K562 (cell line): ENCODE measurements at regions not wholly inside any gene's neighbourhood (a gene's known extent, or its start where the extent isn't known, plus 50 kb on each side); places are given as distances from the start of the nearest gene placed in this dataset.
"Not testable (repeated sequence)": the region's sequence is repeated elsewhere in the genome, so short reads cannot be mapped to it uniquely, and the experiment has no call there.

Experiments
- ATAC-seq: fragments of 200-7000 bp; cut with Tn5 transposase; 3 replicates; pipeline ENCODE4 v1.9.1; 2020; ENCODE audit warnings: moderate library complexity
- BruUV-seq: library from RNA; stranded (reverse); fragments of 400-500 nt; replicated peaks from 2 replicates; lab custom pipeline; 2021; lab: Mats Ljungman, UMichigan
- CTCF ChIA-PET: fragments of 300-600 bp; formaldehyde crosslinking; extraction: SDS; loops from one replicate; lab custom pipeline; 2021; ENCODE audit warnings: low intra/inter-chr PET ratio; lab: Yijun Ruan, JAX
- POLR2A ChIA-PET: fragments of 300-600, 350-650 bp; sonication (Branson Sonifier 250); formaldehyde crosslinking; extraction: SDS; loops from one replicate; lab custom pipeline; 2021; ENCODE audit warnings: antibody characterized with exemption, inconsistent platforms; lab: Yijun Ruan, JAX
- DNase-seq, 4 experiments: peaks; one replicate each; pipeline versions ENCODE4 v3.0.0 to v3.0.0-alpha.2; 2011 to 2018; ENCODE audit warnings: low spot score in 3 of 4, mixed read lengths in 3 of 4; ENCODE audit errors: extremely low read depth in 1 of 4
- FAIRE-seq: peaks from 2 replicates; lab custom pipeline; 2011; peaks lifted over from hg19 to GRCh38; lab: Jason Lieb, UNC
- H2AFZ ChIP-seq: 2 replicates; pipeline ENCODE4 v1.6.0; 2011; ENCODE audit warnings: low read depth, low read length, control low read depth, inconsistent platforms
- H3K27ac ChIP-seq: fragments of 200-600 bp; 3 replicates; pipeline ENCODE4 v1.8.0; 2011; ENCODE audit warnings: low read depth, mild to moderate bottlenecking, control low read depth, inconsistent platforms, low read length, moderate library complexity, mixed read lengths; ENCODE audit errors: extremely low read depth
- H3K27me3 ChIP-seq, 2 experiments: fragments of 300-600 bp in 1 of 2; 2 replicates in 1 of 2; 3 replicates in 1 of 2; pipeline versions ENCODE4 v1.6.0 to v1.8.0; 2011; ENCODE audit warnings: inconsistent platforms in 2 of 2, low read length in 2 of 2, mild to moderate bottlenecking in 1 of 2, mixed read lengths in 1 of 2, moderate library complexity in 1 of 2; ENCODE audit not compliant: control insufficient read depth in 2 of 2, insufficient read depth in 2 of 2
- H3K36me3 ChIP-seq: fragments of 300-600 bp; 3 replicates; pipeline ENCODE4 v1.8.0; 2011; ENCODE audit warnings: mild to moderate bottlenecking, low read length, inconsistent platforms; ENCODE audit not compliant: control insufficient read depth, insufficient read depth
- H3K4me1 ChIP-seq, 2 experiments: fragments of 200-600 bp in 1 of 2; replicated peaks in 1 of 2; 2 replicates in 1 of 2; 3 replicates in 1 of 2; pipeline versions ENCODE4 v1.5.1 to v1.8.0; 2011; ENCODE audit warnings: inconsistent platforms in 2 of 2, low read length in 2 of 2, mild to moderate bottlenecking in 1 of 2, mixed read lengths in 1 of 2, moderate library complexity in 1 of 2; ENCODE audit not compliant: control insufficient read depth in 2 of 2, insufficient read depth in 2 of 2
- H3K4me2 ChIP-seq: 2 replicates; pipeline ENCODE4 v1.6.1; 2011; ENCODE audit warnings: low read length, control low read depth, inconsistent platforms, mixed read lengths; ENCODE audit not compliant: insufficient read depth
- H3K4me3 ChIP-seq: fragments of 200-600 bp; sonication (generic), shearing (Covaris generic); 2 replicates; pipeline ENCODE4 v1.5.1; 2016; ENCODE audit warnings: control low read depth, inconsistent platforms
- H3K79me2 ChIP-seq: fragments of 200-600 bp; 3 replicates; pipeline ENCODE4 v1.8.0; 2011; ENCODE audit warnings: low read length, inconsistent platforms; ENCODE audit not compliant: control insufficient read depth, insufficient read depth
- H3K9ac ChIP-seq, 2 experiments: 2 replicates each; pipeline versions ENCODE4 v1.6.0 to v1.6.1; 2011; ENCODE audit warnings: low read depth in 2 of 2, low read length in 2 of 2, control low read depth in 1 of 2, inconsistent platforms in 1 of 2, mild to moderate bottlenecking in 1 of 2, mixed read lengths in 1 of 2; ENCODE audit not compliant: insufficient read depth in 1 of 2
- H3K9me1 ChIP-seq: one replicate; pipeline ENCODE4 v1.6.0; 2011; ENCODE audit warnings: inconsistent platforms, mild to moderate bottlenecking, low read length, moderate library complexity; ENCODE audit not compliant: control insufficient read depth, insufficient read depth
- H3K9me3 ChIP-seq: replicated peaks from 2 replicates; pipeline ENCODE4 v1.5.1; 2011; ENCODE audit warnings: low read depth, low read length, inconsistent platforms; ENCODE audit not compliant: control insufficient read depth, insufficient read depth
- H4K20me1 ChIP-seq: replicated peaks from 2 replicates; pipeline ENCODE4 v1.6.1; 2011; ENCODE audit warnings: low read length, inconsistent platforms, mixed read lengths; ENCODE audit not compliant: control insufficient read depth, insufficient read depth
- ATF1 ChIP-seq, 2 experiments: fragments of 450-650 bp in 1 of 2; IDR thresholded peaks; 2 replicates each; pipeline ENCODE4 v1.6.1; 2016; ENCODE audit warnings: missing compliant biosample characterization in 1 of 2, missing genetic modification characterization in 1 of 2
- CREB1 ChIP-seq, 2 experiments: sonication (generic) in 1 of 2; formaldehyde crosslinking in 1 of 2; IDR thresholded peaks; 2 replicates each; pipeline versions ENCODE4 v1.6.1 to v1.8.0; 2012 to 2022; ENCODE audit warnings: inconsistent platforms in 1 of 2, mild to moderate bottlenecking in 1 of 2, missing genetic modification reagents in 1 of 2, moderate library complexity in 1 of 2
- CREM ChIP-seq: IDR thresholded peaks from 2 replicates; pipeline ENCODE4 v1.6.1; 2014; ENCODE audit warnings: antibody characterized with exemption, low read depth
- CTBP1 ChIP-seq: fragments of 450-650 bp; IDR thresholded peaks from 2 replicates; pipeline ENCODE4 v1.6.1; 2016; ENCODE audit warnings: borderline replicate concordance
- FOXA3 ChIP-seq, 2 experiments: fragments of 450-650 bp in 1 of 2; sonication (generic) in 1 of 2; formaldehyde crosslinking; IDR thresholded peaks in 1 of 2; conservative IDR thresholded peaks in 1 of 2; 2 replicates each; pipeline versions ENCODE4 v1.4.0 to v1.8.0; 2020 to 2022; ENCODE audit warnings: mild to moderate bottlenecking in 2 of 2, missing genetic modification reagents in 1 of 2
- MAX ChIP-seq: sonication (generic); formaldehyde crosslinking; IDR thresholded peaks from 2 replicates; pipeline ENCODE4 v1.9.0; 2022; ENCODE audit warnings: mild to moderate bottlenecking, missing genetic modification reagents
- REST ChIP-seq, 2 experiments: fragments of 450-650 bp; formaldehyde crosslinking in 1 of 2; IDR thresholded peaks; 2 replicates each; pipeline versions ENCODE4 v1.4.0 to v1.6.1; 2014 to 2020; ENCODE audit warnings: mild to moderate bottlenecking in 2 of 2, borderline replicate concordance in 1 of 2, low read depth in 1 of 2
- SMARCA4 ChIP-seq: fragments of 450-650 bp; IDR thresholded peaks from 2 replicates; pipeline ENCODE4 v1.6.1; 2016
- SMC3 ChIP-seq: conservative IDR thresholded peaks from 2 replicates; pipeline ENCODE4 v1.6.1; 2011; ENCODE audit warnings: low read depth, low read length, improper control_type of control experiment; ENCODE audit not compliant: insufficient read depth
- ZBTB33 ChIP-seq: sonication (generic); formaldehyde crosslinking; IDR thresholded peaks from 2 replicates; pipeline ENCODE4 v1.8.1; 2023; ENCODE audit warnings: mild to moderate bottlenecking, missing genetic modification reagents
- WGBS: fragments of 100-300 bp; shearing (Covaris generic); methylation state at CpG from one replicate; pipeline ENCODE4 v1.1.6; 2016; ENCODE audit warnings: low coverage, mixed read lengths; ENCODE audit not compliant: insufficient coverage; ENCODE audit errors: missing lambda C conversion rate; 5-methylcytosine and 5-hydroxymethylcytosine counted together
- in situ Hi-C: fragments of 300-500 bp; cut with MboI; formaldehyde crosslinking; loops from 4 replicates; pipeline ENCODE4 v1.15.0; 2018; ENCODE audit warnings: inconsistent platforms, mixed read lengths
- intact Hi-C: fragments of 100-400 bp; cut with micrococcal nuclease; formaldehyde crosslinking; loops from 2 replicates; pipeline ENCODE4 v1.14.2; 2022

GRCh38 chr1:143709606-143710259 is 262.1 kb downstream of the FAM72C start:
- POLR2A ChIA-PET: interaction anchor here (1.0 kb wide), 1 partner anchor 10 kb away, joined by 3 read pairs; no protein-coding TSS in a partner anchor
- H3K9ac ChIP-seq; H3K4me1 ChIP-seq; H3K27me3 ChIP-seq; H3K36me3 ChIP-seq; H3K4me2 ChIP-seq; H3K79me2 ChIP-seq; H3K9me3 ChIP-seq; H4K20me1 ChIP-seq; BruUV-seq; H3K9me1 ChIP-seq; intact Hi-C loops; CTCF ChIA-PET; H3K4me3 ChIP-seq; H3K27ac ChIP-seq; TF ChIP-seq REST (CRISPR knock-in tag; IDR thresholded peaks at IDR 0.05; ENCODE audit: low read depth); ATF1 (CRISPR knock-in tag; IDR thresholded peaks at IDR 0.05); CREB1 (IDR thresholded peaks at IDR 0.05): not testable (repeated sequence)
- FAIRE-seq (peak; percentile 96), ATAC-seq (peak; percentile 94), DNase-seq (peak; percentile 31 to 65 (median 42))
- 24% methylated on average over 8 of the region's 10 CpGs for WGBS
- in situ Hi-C loops: loop anchor here (10.0 to 25.0 kb wide), 2 partner anchors 175 to 1453 kb away; no protein-coding TSS in a partner anchor
- H2AFZ ChIP-seq: peak overlapping the region; percentile 55; the same call in 1 of the 2 replicates
- peak; percentile 72 for TF ChIP-seq REST (IDR thresholded peaks at IDR 0.05; ENCODE audit: borderline replicate concordance)
- TF ChIP-seq MAX: peak; percentile 92
- peak; percentile 29; the same call in 1 of the 2 replicates for TF ChIP-seq ATF1 (tag; IDR thresholded peaks at IDR 0.05)
- peak in 1 of 2 experiments; percentile 34; a peak in 1 of 4 replicates for TF ChIP-seq FOXA3 (CRISPR knock-in tag; conservative IDR thresholded peaks at IDR 0.05 in 1 of 2, IDR thresholded peaks at IDR 0.05 in 1 of 2)
- 0 out of 2 replicates have a peak, but pooled peaks have one; percentile 38 for TF ChIP-seq SMC3
- 0 out of 2 replicates have a peak, but pooled peaks have one; percentile 27 for TF ChIP-seq CREM
- TF ChIP-seq CREB1 (CRISPR knock-in tag; IDR thresholded peaks at IDR 0.05): peak; percentile 42; the same call in 1 of the 2 replicates
- 0 out of 2 replicates have a peak, but pooled peaks have one; percentile 12 for TF ChIP-seq ZBTB33
- TF ChIP-seq CTBP1: peak; percentile 45; the same call in 1 of the 2 replicates
- peak; percentile 43; the same call in 1 of the 2 replicates for TF ChIP-seq SMARCA4
